Keratinocyte (primary cell): ENCODE measurements at regions not wholly inside any gene's neighbourhood (a gene's known extent, or its start where the extent isn't known, plus 50 kb on each side); places are given as distances from the start of the nearest gene placed in this dataset.

ENCODE experiments used
- DNase-seq: peaks from one replicate; pipeline ENCODE4 v3.0.0-alpha.2; 2011; ENCODE audit warnings: low read depth, missing footprints, low spot score
- FAIRE-seq: peaks from 2 replicates; lab custom pipeline; 2011; peaks lifted over from hg19 to GRCh38; lab: Jason Lieb, UNC
- H2AFZ ChIP-seq: 2 replicates; pipeline ENCODE4 v1.6.0; 2012; ENCODE audit warnings: low read length, control low read depth, inconsistent platforms; ENCODE audit not compliant: control insufficient read depth
- H3K27ac ChIP-seq: 2 replicates; pipeline ENCODE4 v1.5.1; 2011; ENCODE audit warnings: low read length; ENCODE audit not compliant: control insufficient read depth, insufficient read depth
- H3K27me3 ChIP-seq: 3 replicates; pipeline ENCODE4 v1.6.0; 2011; ENCODE audit warnings: low read length; ENCODE audit not compliant: control insufficient read depth, insufficient read depth; ENCODE audit errors: extremely low read depth
- H3K36me3 ChIP-seq, 2 experiments: 2 replicates in 1 of 2; 3 replicates in 1 of 2; pipeline ENCODE4 v1.5.1; 2011; ENCODE audit warnings: low read length in 2 of 2, mild to moderate bottlenecking in 1 of 2; ENCODE audit not compliant: control insufficient read depth in 2 of 2, insufficient read depth in 2 of 2; ENCODE audit errors: extremely low read depth in 1 of 2
- H3K4me1 ChIP-seq: 3 replicates; pipeline ENCODE4 v1.5.1; 2011; ENCODE audit warnings: low read length; ENCODE audit not compliant: control insufficient read depth, insufficient read depth; ENCODE audit errors: extremely low read depth
- H3K4me2 ChIP-seq: 3 replicates; pipeline ENCODE4 v1.6.0; 2011; ENCODE audit warnings: low read depth, low read length; ENCODE audit not compliant: control insufficient read depth, insufficient read depth; ENCODE audit errors: extremely low read depth
- H3K4me3 ChIP-seq, 3 experiments: fragments of 200-600 bp in 1 of 3; sonication (generic) in 1 of 3; 2 replicates in 2 of 3; 3 replicates in 1 of 3; pipeline ENCODE4 v1.5.1; 2011 to 2016; ENCODE audit warnings: low read length in 3 of 3, mild to moderate bottlenecking in 3 of 3, control low read depth in 2 of 3, inconsistent platforms in 1 of 3, low read depth in 1 of 3, mixed read lengths in 1 of 3, mixed run types in 1 of 3, moderate library complexity in 1 of 3; ENCODE audit not compliant: control insufficient read depth in 2 of 3, insufficient read depth in 2 of 3; ENCODE audit errors: extremely low read depth in 1 of 3
- H3K79me2 ChIP-seq: 2 replicates; pipeline ENCODE4 v1.6.0; 2012; ENCODE audit warnings: low read length; ENCODE audit not compliant: control insufficient read depth, insufficient read depth
- H3K9ac ChIP-seq: 3 replicates; pipeline ENCODE4 v1.6.0; 2011; ENCODE audit warnings: low read length; ENCODE audit not compliant: control insufficient read depth, insufficient read depth; ENCODE audit errors: extremely low read depth
- H3K9me1 ChIP-seq: 3 replicates; pipeline ENCODE4 v1.6.0; 2011; ENCODE audit warnings: low read length; ENCODE audit not compliant: control insufficient read depth, insufficient read depth; ENCODE audit errors: extremely low read depth
- H3K9me3 ChIP-seq: 2 replicates; pipeline ENCODE4 v1.5.1; 2012; ENCODE audit warnings: low read depth, low read length; ENCODE audit not compliant: control insufficient read depth
- H4K20me1 ChIP-seq: 3 replicates; pipeline ENCODE4 v1.6.0; 2011; ENCODE audit warnings: low read length; ENCODE audit not compliant: control insufficient read depth, insufficient read depth; ENCODE audit errors: extremely low read depth
- EZH2 ChIP-seq: IDR thresholded peaks from one replicate; pipeline ENCODE4 v1.6.1; 2012; ENCODE audit warnings: inconsistent platforms, mild to moderate bottlenecking, low read length, moderate library complexity
- dilution Hi-C: fragments of 300-500 bp; cut with MboI; formaldehyde crosslinking; loops from one replicate; pipeline ENCODE4 v1.7.0; 2020; ENCODE audit warnings: low sequenced_read_pairs; ENCODE audit not compliant: extremely low pct_ligation_motif_present
- TF ChIP-seq, protein P1 (sequence below), 3 experiments: IDR thresholded peaks in 1 of 3; conservative IDR thresholded peaks in 1 of 3; optimal IDR thresholded peaks in 1 of 3; 2 replicates in 2 of 3; 3 replicates in 1 of 3; pipeline versions ENCODE3 to v1.5.1; 2011; ENCODE audit warnings: low read length in 3 of 3, mild to moderate bottlenecking in 3 of 3, moderate library complexity in 2 of 3, control low read depth in 1 of 3, inconsistent platforms in 1 of 3; ENCODE audit not compliant: insufficient read depth in 2 of 3; ENCODE audit errors: extremely low read depth in 1 of 3

DNA sequence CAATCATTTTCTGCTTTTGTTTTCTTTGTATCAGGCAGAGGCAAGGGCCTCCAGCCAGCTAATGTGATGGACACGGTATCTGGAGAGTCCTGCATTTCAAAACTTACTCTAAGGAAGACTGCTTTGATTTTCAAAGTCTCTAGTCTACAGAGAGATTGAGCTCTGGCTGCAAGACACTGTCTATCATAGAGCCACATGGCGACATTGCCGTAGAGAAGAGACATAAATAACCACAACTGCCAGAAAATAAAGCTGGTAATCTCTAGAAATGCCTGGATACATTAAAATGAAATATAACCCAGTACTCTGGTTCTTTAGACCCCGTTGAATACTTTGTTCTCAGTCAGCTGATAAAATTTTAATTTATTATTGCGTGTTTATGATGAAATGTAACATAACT lies 90.8 kb downstream of the OTUD1 start:
- Histone ChIP-seq H3K9ac (no peak overlapping the region), H3K4me3 (no peak overlapping the region), H3K27me3 (no peaks in the 10 kb centered on the region), H3K4me1 (peaks cover 3% of the 10 kb centered on the region), H2AFZ (no peak overlapping the region), H3K4me2 (no peak overlapping the region), H3K9me3 (no peaks in the 10 kb centered on the region), H4K20me1 (no peaks in the 10 kb centered on the region), H3K79me2 (no peaks in the 10 kb centered on the region), H3K27ac (no peak overlapping the region), H3K9me1 (no peaks in the 10 kb centered on the region), H3K36me3 (no peaks in the 10 kb centered on the region)
- dilution Hi-C loops: loop anchor here (25.0 kb wide), 1 partner anchor 217 kb away; no protein-coding TSS in a partner anchor
- DNase-seq: no peak
- no peak for FAIRE-seq
- TF ChIP-seq, protein P1, sequence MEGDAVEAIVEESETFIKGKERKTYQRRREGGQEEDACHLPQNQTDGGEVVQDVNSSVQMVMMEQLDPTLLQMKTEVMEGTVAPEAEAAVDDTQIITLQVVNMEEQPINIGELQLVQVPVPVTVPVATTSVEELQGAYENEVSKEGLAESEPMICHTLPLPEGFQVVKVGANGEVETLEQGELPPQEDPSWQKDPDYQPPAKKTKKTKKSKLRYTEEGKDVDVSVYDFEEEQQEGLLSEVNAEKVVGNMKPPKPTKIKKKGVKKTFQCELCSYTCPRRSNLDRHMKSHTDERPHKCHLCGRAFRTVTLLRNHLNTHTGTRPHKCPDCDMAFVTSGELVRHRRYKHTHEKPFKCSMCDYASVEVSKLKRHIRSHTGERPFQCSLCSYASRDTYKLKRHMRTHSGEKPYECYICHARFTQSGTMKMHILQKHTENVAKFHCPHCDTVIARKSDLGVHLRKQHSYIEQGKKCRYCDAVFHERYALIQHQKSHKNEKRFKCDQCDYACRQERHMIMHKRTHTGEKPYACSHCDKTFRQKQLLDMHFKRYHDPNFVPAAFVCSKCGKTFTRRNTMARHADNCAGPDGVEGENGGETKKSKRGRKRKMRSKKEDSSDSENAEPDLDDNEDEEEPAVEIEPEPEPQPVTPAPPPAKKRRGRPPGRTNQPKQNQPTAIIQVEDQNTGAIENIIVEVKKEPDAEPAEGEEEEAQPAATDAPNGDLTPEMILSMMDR (optimal IDR thresholded peaks at IDR 0.05 in 1 of 3, IDR thresholded peaks at IDR 0.05 in 1 of 3, conservative IDR thresholded peaks at IDR 0.05 in 1 of 3; ENCODE audit: extremely low read depth in 1 of 3, insufficient read depth in 2 of 3, low read length in 3 of 3): no peak
- TF ChIP-seq EZH2: no peak

DNA sequence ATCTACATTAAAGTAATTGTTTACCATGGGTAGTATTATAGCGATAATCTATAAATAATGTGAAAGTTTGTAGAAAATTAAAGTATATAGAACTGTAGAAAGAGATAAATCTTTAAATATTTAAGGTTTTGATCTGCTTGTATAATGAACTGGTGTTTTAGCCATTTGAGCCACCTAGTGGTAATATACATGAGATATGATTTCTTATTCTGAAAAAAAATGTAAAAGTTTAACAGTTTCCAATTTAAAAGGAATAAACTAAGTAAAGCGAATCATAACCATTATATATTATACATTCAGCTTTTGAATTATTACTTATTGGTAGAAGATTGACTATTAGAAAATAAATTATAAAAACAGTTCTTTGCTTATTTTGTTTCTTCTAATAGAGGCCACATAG lies 91.2 kb downstream of the OTUD1 start:
- H3K27ac ChIP-seq: no peak overlapping the region
- no peak overlapping the region for H3K4me3 ChIP-seq
- H4K20me1 ChIP-seq: no peaks in the 10 kb centered on the region
- no peak overlapping the region for H2AFZ ChIP-seq
- no peaks in the 10 kb centered on the region for H3K27me3 ChIP-seq
- dilution Hi-C loops: loop anchor here (25.0 kb wide), 1 partner anchor 218 kb away; no protein-coding TSS in a partner anchor
- no peaks in the 10 kb centered on the region for H3K79me2 ChIP-seq
- FAIRE-seq (no peak), DNase-seq (no peak)
- no peaks in the 10 kb centered on the region for H3K36me3 ChIP-seq
- TF ChIP-seq, protein P1 (optimal IDR thresholded peaks at IDR 0.05 in 1 of 3, IDR thresholded peaks at IDR 0.05 in 1 of 3, conservative IDR thresholded peaks at IDR 0.05 in 1 of 3; ENCODE audit: extremely low read depth in 1 of 3, insufficient read depth in 2 of 3, low read length in 3 of 3): peak in 1 of 3 experiments; percentile 18
- TF ChIP-seq EZH2: no peak
- H3K9ac ChIP-seq: no peak overlapping the region
- no peak overlapping the region for H3K4me2 ChIP-seq
- H3K9me3 ChIP-seq: no peaks in the 10 kb centered on the region
- no peaks in the 10 kb centered on the region for H3K9me1 ChIP-seq
- H3K4me1 ChIP-seq: peaks cover 3% of the 10 kb centered on the region
